HCT116 (cell line): ENCODE measurements at regions not wholly inside any gene's neighbourhood (a gene's known extent, or its start where the extent isn't known, plus 50 kb on each side); places are given as distances from the start of the nearest gene placed in this dataset.

Experiments
- ATAC-seq: fragments of 200-7000 bp; cut with Tn5 transposase; 2 replicates; pipeline ENCODE4 v1.9.1; 2020; ENCODE audit warnings: mild to moderate bottlenecking, moderate library complexity
- BruUV-seq: library from RNA; stranded (reverse); fragments of 400-500 nt; replicated peaks from 2 replicates; lab custom pipeline; 2021; lab: Mats Ljungman, UMichigan
- CTCF ChIA-PET: fragments of 300-600 bp; sonication (Branson Sonifier 250); formaldehyde crosslinking; loops from one replicate; lab custom pipeline; 2021; ENCODE audit warnings: antibody characterized with exemption; lab: Charles Lee
- POLR2A ChIA-PET: fragments of 300-600, 350-600 bp; sonication (Branson Sonifier 250); formaldehyde crosslinking; loops from one replicate; lab custom pipeline; 2021; ENCODE audit warnings: antibody characterized with exemption; lab: Charles Lee
- RAD21 ChIA-PET, 2 experiments: fragments of 300-600 bp; sonication (Branson Sonifier 250); formaldehyde crosslinking; loops; one replicate each; lab custom pipeline; 2023; ENCODE audit warnings: low total read pairs in 2 of 2; ENCODE audit not compliant: uncharacterized antibody in 2 of 2, unreplicated experiment in 2 of 2, low non-redundant PET in 1 of 2; lab: Charles Lee
- DNase-seq: peaks from one replicate; pipeline ENCODE4 v3.0.0-alpha.2; 2010; ENCODE audit warnings: low read depth, low spot score
- H2AFZ ChIP-seq: fragments of 200-600 bp; shearing (Covaris generic), sonication (generic); 2 replicates; pipeline ENCODE4 v1.6.1; 2017; ENCODE audit warnings: low read depth, mixed run types, mixed read lengths, antibody characterized with exemption, low read length; ENCODE audit not compliant: poor library complexity, severe bottlenecking
- H3K27ac ChIP-seq: 2 replicates; pipeline ENCODE4 v1.5.1; 2012; ENCODE audit warnings: low read depth, low read length
- H3K27me3 ChIP-seq: fragments of 200-600 bp; sonication (generic); 2 replicates; pipeline ENCODE4 v1.6.1; 2016; ENCODE audit warnings: mixed run types, low read length, mixed read lengths; ENCODE audit not compliant: insufficient read depth
- H3K36me3 ChIP-seq, 2 experiments: fragments of 200-500 bp in 1 of 2; fragments of 200-600 bp in 1 of 2; sonication (Bioruptor generic) in 1 of 2; sonication (generic) in 1 of 2; 2 replicates each; pipeline versions ENCODE4 v1.5.1 to v1.6.1; 2014 to 2016; ENCODE audit warnings: low read length in 2 of 2, inconsistent platforms in 1 of 2, mixed read lengths in 1 of 2, mixed run types in 1 of 2; ENCODE audit not compliant: insufficient read depth in 2 of 2, control insufficient read depth in 1 of 2
- H3K4me1 ChIP-seq, 2 experiments: fragments of 200-600 bp in 1 of 2; sonication (generic) in 1 of 2; 2 replicates each; pipeline versions ENCODE4 v1.5.1 to v1.6.1; 2012 to 2017; ENCODE audit warnings: low read length in 2 of 2, inconsistent platforms in 1 of 2, mild to moderate bottlenecking in 1 of 2, mixed read lengths in 1 of 2, mixed run types in 1 of 2, moderate library complexity in 1 of 2; ENCODE audit not compliant: insufficient read depth in 2 of 2, control insufficient read depth in 1 of 2
- H3K4me2 ChIP-seq: fragments of 200-600 bp; sonication (generic); 2 replicates; pipeline ENCODE4 v1.6.1; 2017; ENCODE audit warnings: mixed run types, low read length, mixed read lengths
- H3K4me3 ChIP-seq, 2 experiments: fragments of 200-600 bp in 1 of 2; sonication (generic) in 1 of 2; replicated peaks in 1 of 2; 2 replicates each; pipeline ENCODE4 v1.5.1; 2011 to 2016; ENCODE audit warnings: low read length in 2 of 2, control low read depth in 1 of 2, low read depth in 1 of 2, mild to moderate bottlenecking in 1 of 2, mixed read lengths in 1 of 2, mixed run types in 1 of 2
- H3K79me2 ChIP-seq: fragments of 200-600 bp; sonication (generic); 2 replicates; pipeline ENCODE4 v1.6.1; 2017; ENCODE audit warnings: mild to moderate bottlenecking, mixed run types, low read length, moderate library complexity, mixed read lengths; ENCODE audit not compliant: insufficient read depth
- H3K9ac ChIP-seq: fragments of 200-600 bp; sonication (generic); 2 replicates; pipeline ENCODE4 v1.6.1; 2016; ENCODE audit warnings: low read length, mixed read lengths
- H3K9me2 ChIP-seq: fragments of 200-600 bp; sonication (generic), shearing (Covaris generic); 2 replicates; pipeline ENCODE4 v1.6.1; 2017; ENCODE audit warnings: mixed run types, mild to moderate bottlenecking, moderate library complexity; ENCODE audit not compliant: insufficient read depth
- H3K9me3 ChIP-seq, 2 experiments: fragments of 200-500 bp in 1 of 2; fragments of 200-600 bp in 1 of 2; sonication (Bioruptor generic) in 1 of 2; sonication (generic) in 1 of 2; 2 replicates each; pipeline ENCODE4 v1.6.1; 2014 to 2017; ENCODE audit warnings: low read length in 2 of 2, mixed read lengths in 2 of 2, inconsistent platforms in 1 of 2, low read depth in 1 of 2, mild to moderate bottlenecking in 1 of 2, mixed run types in 1 of 2, moderate library complexity in 1 of 2; ENCODE audit not compliant: control insufficient read depth in 1 of 2, insufficient read depth in 1 of 2
- H4K20me1 ChIP-seq: fragments of 200-600 bp; sonication (generic), shearing (Covaris generic); 2 replicates; pipeline ENCODE4 v1.6.1; 2017; ENCODE audit warnings: mixed run types, mild to moderate bottlenecking, moderate library complexity; ENCODE audit not compliant: insufficient read depth
- CBX3 ChIP-seq: IDR thresholded peaks from 2 replicates; pipeline ENCODE4 v1.6.1; 2012; ENCODE audit warnings: low read depth
- ELF1 ChIP-seq: IDR thresholded peaks from 2 replicates; pipeline ENCODE4 v1.6.1; 2012; ENCODE audit warnings: low read depth, borderline replicate concordance
- EZH2phosphoT487 ChIP-seq: fragments of 200-600 bp; IDR thresholded peaks from 2 replicates; pipeline ENCODE4 v1.6.1; 2018; ENCODE audit warnings: antibody characterized with exemption, borderline replicate concordance
- FOSL1 ChIP-seq: IDR thresholded peaks from 2 replicates; pipeline ENCODE4 v1.6.1; 2012; ENCODE audit warnings: low read depth
- SP1 ChIP-seq: IDR thresholded peaks from 2 replicates; pipeline ENCODE4 v1.6.1; 2012; ENCODE audit warnings: low read depth
- TCF7L2 ChIP-seq: IDR thresholded peaks from 2 replicates; pipeline ENCODE4 v1.7.0; 2011; ENCODE audit warnings: borderline replicate concordance, inconsistent platforms; ENCODE audit not compliant: insufficient read depth, insufficient read length; ENCODE audit errors: extremely low read depth
- YY1 ChIP-seq: IDR thresholded peaks from 2 replicates; pipeline ENCODE4 v1.6.1; 2011; ENCODE audit warnings: low read length, low read depth, moderate library complexity, mild to moderate bottlenecking; ENCODE audit not compliant: insufficient replicate concordance; ENCODE audit errors: extremely low read depth
- ZFX ChIP-seq: fragments of 450-650 bp; IDR thresholded peaks from 2 replicates; pipeline ENCODE4 v1.6.1; 2017
- intact Hi-C: fragments of 100-400 bp; cut with micrococcal nuclease; formaldehyde crosslinking; loops from 2 replicates; pipeline ENCODE4 v1.10.0; 2022
- TF ChIP-seq, protein P1 (sequence below): IDR thresholded peaks from 2 replicates; pipeline ENCODE4 v1.6.1; 2011; ENCODE audit warnings: mild to moderate bottlenecking, low read length, moderate library complexity; ENCODE audit not compliant: insufficient replicate concordance; ENCODE audit errors: extremely low read depth
- TF ChIP-seq, protein P2 (sequence below): IDR thresholded peaks from 2 replicates; pipeline ENCODE4 v1.6.1; 2012
- TF ChIP-seq, protein P3 (sequence below), 3 experiments: fragments of 200-600 bp in 1 of 3; sonication (generic) in 1 of 3; IDR thresholded peaks in 2 of 3; conservative IDR thresholded peaks in 1 of 3; 2 replicates each; pipeline ENCODE4 v1.5.1; 2012 to 2017; ENCODE audit warnings: low read depth in 2 of 3, low read length in 2 of 3, antibody characterized with exemption in 1 of 3, borderline replicate concordance in 1 of 3, control low read depth in 1 of 3, mild to moderate bottlenecking in 1 of 3, mixed read lengths in 1 of 3, mixed run types in 1 of 3, moderate library complexity in 1 of 3; ENCODE audit not compliant: insufficient read depth in 1 of 3
- TF ChIP-seq, protein P4 (sequence below): IDR thresholded peaks from 2 replicates; pipeline ENCODE4 v1.6.1; 2012; ENCODE audit warnings: low read depth

DNA sequence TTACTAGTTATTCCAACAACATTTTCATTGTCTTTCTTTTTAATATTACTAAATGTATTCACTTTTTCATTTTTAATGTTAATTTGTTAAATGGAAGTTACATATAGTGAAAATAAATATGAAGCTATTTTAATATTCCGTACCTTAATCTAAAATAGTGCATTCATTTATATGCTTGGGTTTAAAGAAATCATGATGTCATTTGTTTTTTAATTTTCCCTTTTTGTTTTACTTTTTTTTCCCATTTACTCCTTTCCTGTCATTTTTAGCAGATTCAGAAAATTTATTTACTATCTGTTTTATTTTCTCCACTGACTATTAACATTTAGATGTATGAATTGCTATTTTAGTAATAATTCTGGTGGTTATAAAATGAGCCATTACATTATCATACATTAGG lies 183.0 kb upstream of the CDH9 start:
- ATAC-seq (no peak), DNase-seq (no peak)
- BruUV-seq, result no TSS peak
- no peaks in the 10 kb centered on the region for H3K4me1 ChIP-seq
- H2AFZ ChIP-seq, result no peak overlapping the region
- H4K20me1 ChIP-seq, result no peaks in the 10 kb centered on the region
- TF ChIP-seq ELF1 (no peak), TCF7L2 (no peak)
- H3K9me2 ChIP-seq, result no peaks in the 10 kb centered on the region
- H3K27me3 ChIP-seq, result no peaks in the 10 kb centered on the region
- ChIA-PET RAD21 (no interaction called here), POLR2A (no interaction called here), CTCF (no interaction called here)
- peaks cover 18 to 19% of the 10 kb centered on the region in 2 experiments; a peak in 2 of 4 replicates for H3K9me3 ChIP-seq
- no peak overlapping the region for H3K4me3 ChIP-seq
- no peaks in the 10 kb centered on the region for H3K79me2 ChIP-seq
- no peak overlapping the region for H3K27ac ChIP-seq
- no peak overlapping the region for H3K9ac ChIP-seq
- no peak overlapping the region for H3K4me2 ChIP-seq
- intact Hi-C loops, result no loop called here
- H3K36me3 ChIP-seq, result no peaks in the 10 kb centered on the region

DNA sequence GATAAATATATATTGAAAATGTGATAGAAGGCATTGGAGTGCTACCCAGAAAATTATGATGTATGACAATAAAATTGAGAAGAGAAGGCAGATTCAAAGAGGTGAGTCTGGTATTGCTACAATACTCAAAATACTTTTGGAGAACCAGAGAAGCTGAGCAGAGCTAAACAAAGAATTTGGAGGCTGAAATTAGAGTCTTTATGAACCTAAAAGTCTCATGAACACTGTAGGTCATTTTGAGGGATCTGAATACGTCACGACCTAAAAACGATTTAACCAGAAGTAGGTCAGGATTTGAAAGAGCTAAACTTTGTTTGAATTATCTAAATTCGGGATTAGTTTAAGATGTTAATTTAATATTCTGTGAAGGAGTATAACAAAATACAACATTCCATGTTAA lies 182.4 kb upstream of the CDH9 start:
- no peaks in the 10 kb centered on the region for H3K4me1 ChIP-seq
- intact Hi-C loops, result no loop called here
- no peaks in the 10 kb centered on the region for H3K79me2 ChIP-seq
- DNase-seq, result no peak
- H3K4me2 ChIP-seq, result no peak overlapping the region
- POLR2A ChIA-PET, result no interaction called here
- ATAC-seq, result no peak
- H3K9me2 ChIP-seq, result no peaks in the 10 kb centered on the region
- H3K9me3 ChIP-seq, result peaks cover 18 to 19% of the 10 kb centered on the region in 2 experiments; a peak in 2 of 4 replicates
- no peaks in the 10 kb centered on the region for H3K36me3 ChIP-seq
- CTCF ChIA-PET, result no interaction called here
- no peak overlapping the region for H2AFZ ChIP-seq
- no peak overlapping the region for H3K9ac ChIP-seq
- no peaks in the 10 kb centered on the region for H4K20me1 ChIP-seq
- no peaks in the 10 kb centered on the region for H3K27me3 ChIP-seq
- RAD21 ChIA-PET, result no interaction called here
- H3K4me3 ChIP-seq, result no peak overlapping the region
- H3K27ac ChIP-seq, result no peak overlapping the region
- BruUV-seq, result no TSS peak
- TF ChIP-seq, protein P1, sequence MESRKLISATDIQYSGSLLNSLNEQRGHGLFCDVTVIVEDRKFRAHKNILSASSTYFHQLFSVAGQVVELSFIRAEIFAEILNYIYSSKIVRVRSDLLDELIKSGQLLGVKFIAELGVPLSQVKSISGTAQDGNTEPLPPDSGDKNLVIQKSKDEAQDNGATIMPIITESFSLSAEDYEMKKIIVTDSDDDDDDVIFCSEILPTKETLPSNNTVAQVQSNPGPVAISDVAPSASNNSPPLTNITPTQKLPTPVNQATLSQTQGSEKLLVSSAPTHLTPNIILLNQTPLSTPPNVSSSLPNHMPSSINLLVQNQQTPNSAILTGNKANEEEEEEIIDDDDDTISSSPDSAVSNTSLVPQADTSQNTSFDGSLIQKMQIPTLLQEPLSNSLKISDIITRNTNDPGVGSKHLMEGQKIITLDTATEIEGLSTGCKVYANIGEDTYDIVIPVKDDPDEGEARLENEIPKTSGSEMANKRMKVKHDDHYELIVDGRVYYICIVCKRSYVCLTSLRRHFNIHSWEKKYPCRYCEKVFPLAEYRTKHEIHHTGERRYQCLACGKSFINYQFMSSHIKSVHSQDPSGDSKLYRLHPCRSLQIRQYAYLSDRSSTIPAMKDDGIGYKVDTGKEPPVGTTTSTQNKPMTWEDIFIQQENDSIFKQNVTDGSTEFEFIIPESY, result no peak
- TF ChIP-seq YY1 (no peak), SP1 (no peak), CBX3 (no peak), EZH2phosphoT487 (no peak), FOSL1 (no peak), ZFX (no peak), ELF1 (no peak)
- TF ChIP-seq, protein P2, sequence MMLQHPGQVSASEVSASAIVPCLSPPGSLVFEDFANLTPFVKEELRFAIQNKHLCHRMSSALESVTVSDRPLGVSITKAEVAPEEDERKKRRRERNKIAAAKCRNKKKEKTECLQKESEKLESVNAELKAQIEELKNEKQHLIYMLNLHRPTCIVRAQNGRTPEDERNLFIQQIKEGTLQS, result no peak
- TF ChIP-seq, protein P3, sequence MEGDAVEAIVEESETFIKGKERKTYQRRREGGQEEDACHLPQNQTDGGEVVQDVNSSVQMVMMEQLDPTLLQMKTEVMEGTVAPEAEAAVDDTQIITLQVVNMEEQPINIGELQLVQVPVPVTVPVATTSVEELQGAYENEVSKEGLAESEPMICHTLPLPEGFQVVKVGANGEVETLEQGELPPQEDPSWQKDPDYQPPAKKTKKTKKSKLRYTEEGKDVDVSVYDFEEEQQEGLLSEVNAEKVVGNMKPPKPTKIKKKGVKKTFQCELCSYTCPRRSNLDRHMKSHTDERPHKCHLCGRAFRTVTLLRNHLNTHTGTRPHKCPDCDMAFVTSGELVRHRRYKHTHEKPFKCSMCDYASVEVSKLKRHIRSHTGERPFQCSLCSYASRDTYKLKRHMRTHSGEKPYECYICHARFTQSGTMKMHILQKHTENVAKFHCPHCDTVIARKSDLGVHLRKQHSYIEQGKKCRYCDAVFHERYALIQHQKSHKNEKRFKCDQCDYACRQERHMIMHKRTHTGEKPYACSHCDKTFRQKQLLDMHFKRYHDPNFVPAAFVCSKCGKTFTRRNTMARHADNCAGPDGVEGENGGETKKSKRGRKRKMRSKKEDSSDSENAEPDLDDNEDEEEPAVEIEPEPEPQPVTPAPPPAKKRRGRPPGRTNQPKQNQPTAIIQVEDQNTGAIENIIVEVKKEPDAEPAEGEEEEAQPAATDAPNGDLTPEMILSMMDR (IDR thresholded peaks at IDR 0.05 in 2 of 3, conservative IDR thresholded peaks at IDR 0.05 in 1 of 3; ENCODE audit: borderline replicate concordance in 1 of 3, insufficient read depth in 1 of 3, low read depth in 2 of 3, low read length in 2 of 3), result no peak
- TF ChIP-seq, protein P4, sequence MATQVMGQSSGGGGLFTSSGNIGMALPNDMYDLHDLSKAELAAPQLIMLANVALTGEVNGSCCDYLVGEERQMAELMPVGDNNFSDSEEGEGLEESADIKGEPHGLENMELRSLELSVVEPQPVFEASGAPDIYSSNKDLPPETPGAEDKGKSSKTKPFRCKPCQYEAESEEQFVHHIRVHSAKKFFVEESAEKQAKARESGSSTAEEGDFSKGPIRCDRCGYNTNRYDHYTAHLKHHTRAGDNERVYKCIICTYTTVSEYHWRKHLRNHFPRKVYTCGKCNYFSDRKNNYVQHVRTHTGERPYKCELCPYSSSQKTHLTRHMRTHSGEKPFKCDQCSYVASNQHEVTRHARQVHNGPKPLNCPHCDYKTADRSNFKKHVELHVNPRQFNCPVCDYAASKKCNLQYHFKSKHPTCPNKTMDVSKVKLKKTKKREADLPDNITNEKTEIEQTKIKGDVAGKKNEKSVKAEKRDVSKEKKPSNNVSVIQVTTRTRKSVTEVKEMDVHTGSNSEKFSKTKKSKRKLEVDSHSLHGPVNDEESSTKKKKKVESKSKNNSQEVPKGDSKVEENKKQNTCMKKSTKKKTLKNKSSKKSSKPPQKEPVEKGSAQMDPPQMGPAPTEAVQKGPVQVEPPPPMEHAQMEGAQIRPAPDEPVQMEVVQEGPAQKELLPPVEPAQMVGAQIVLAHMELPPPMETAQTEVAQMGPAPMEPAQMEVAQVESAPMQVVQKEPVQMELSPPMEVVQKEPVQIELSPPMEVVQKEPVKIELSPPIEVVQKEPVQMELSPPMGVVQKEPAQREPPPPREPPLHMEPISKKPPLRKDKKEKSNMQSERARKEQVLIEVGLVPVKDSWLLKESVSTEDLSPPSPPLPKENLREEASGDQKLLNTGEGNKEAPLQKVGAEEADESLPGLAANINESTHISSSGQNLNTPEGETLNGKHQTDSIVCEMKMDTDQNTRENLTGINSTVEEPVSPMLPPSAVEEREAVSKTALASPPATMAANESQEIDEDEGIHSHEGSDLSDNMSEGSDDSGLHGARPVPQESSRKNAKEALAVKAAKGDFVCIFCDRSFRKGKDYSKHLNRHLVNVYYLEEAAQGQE, result no peak
